GM12872 (cell line): ENCODE measurements at regions not wholly inside any gene's neighbourhood (a gene's known extent, or its start where the extent isn't known, plus 50 kb on each side); places are given as distances from the start of the nearest gene placed in this dataset.

Experiments
- TF ChIP-seq, protein P1 (sequence below): IDR thresholded peaks from 3 replicates; pipeline ENCODE4 v1.5.1; 2011; ENCODE audit warnings: low read depth, mild to moderate bottlenecking, low read length, moderate library complexity; ENCODE audit not compliant: insufficient read depth

DNA sequence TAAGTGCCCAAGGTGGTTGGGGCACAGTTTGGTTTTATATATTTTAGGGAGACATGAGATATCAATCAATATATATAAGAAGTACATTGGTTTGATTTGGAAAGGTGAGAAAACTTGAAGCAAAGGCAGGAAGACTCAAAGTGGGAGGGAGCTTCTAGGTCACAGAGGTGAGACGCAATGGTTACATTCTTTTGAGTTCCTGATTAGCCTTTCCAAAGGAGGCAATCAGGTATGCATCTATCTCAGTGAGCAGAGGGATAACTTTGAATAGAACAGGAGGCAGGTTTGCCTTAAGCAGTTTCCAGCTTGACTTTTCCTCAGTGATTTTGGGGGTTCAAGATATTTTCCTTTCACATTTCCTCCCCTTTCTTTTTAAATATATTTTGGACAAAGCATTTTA, 58.0 kb upstream of the SLC35F1 start:
- TF ChIP-seq, protein P1, sequence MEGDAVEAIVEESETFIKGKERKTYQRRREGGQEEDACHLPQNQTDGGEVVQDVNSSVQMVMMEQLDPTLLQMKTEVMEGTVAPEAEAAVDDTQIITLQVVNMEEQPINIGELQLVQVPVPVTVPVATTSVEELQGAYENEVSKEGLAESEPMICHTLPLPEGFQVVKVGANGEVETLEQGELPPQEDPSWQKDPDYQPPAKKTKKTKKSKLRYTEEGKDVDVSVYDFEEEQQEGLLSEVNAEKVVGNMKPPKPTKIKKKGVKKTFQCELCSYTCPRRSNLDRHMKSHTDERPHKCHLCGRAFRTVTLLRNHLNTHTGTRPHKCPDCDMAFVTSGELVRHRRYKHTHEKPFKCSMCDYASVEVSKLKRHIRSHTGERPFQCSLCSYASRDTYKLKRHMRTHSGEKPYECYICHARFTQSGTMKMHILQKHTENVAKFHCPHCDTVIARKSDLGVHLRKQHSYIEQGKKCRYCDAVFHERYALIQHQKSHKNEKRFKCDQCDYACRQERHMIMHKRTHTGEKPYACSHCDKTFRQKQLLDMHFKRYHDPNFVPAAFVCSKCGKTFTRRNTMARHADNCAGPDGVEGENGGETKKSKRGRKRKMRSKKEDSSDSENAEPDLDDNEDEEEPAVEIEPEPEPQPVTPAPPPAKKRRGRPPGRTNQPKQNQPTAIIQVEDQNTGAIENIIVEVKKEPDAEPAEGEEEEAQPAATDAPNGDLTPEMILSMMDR = no peak
